HEK293T (cell line): ENCODE measurements at regions not wholly inside any gene's neighbourhood (a gene's known extent, or its start where the extent isn't known, plus 50 kb on each side); places are given as distances from the start of the nearest gene placed in this dataset.

ENCODE experiments used
- ARNT ChIP-seq: fragments of 450-650 bp; IDR thresholded peaks from 2 replicates; pipeline ENCODE4 v1.6.1; 2017; ENCODE audit warnings: mild to moderate bottlenecking
- BHLHE40 ChIP-seq: fragments of 450-650 bp; IDR thresholded peaks from 2 replicates; pipeline ENCODE4 v1.6.1; 2016; ENCODE audit warnings: mild to moderate bottlenecking, moderate library complexity, borderline replicate concordance
- ELF4 ChIP-seq: fragments of 450-650 bp; IDR thresholded peaks from 2 replicates; pipeline ENCODE4 v1.6.1; 2017; ENCODE audit warnings: antibody characterized with exemption
- FOXA1 ChIP-seq: fragments of 450-650 bp; IDR thresholded peaks from 2 replicates; pipeline ENCODE4 v1.6.1; 2016; ENCODE audit warnings: mild to moderate bottlenecking
- FOXK2 ChIP-seq: fragments of 450-650 bp; IDR thresholded peaks from 2 replicates; pipeline ENCODE4 v1.6.1; 2016; ENCODE audit warnings: mild to moderate bottlenecking
- FOXM1 ChIP-seq: fragments of 450-650 bp; IDR thresholded peaks from 2 replicates; pipeline ENCODE4 v1.6.1; 2017; ENCODE audit warnings: mild to moderate bottlenecking, borderline replicate concordance
- LEF1 ChIP-seq: fragments of 450-650 bp; IDR thresholded peaks from 2 replicates; pipeline ENCODE4 v1.6.1; 2017; ENCODE audit warnings: mild to moderate bottlenecking, borderline replicate concordance
- NFRKB ChIP-seq: fragments of 450-650 bp; IDR thresholded peaks from 2 replicates; pipeline ENCODE4 v1.6.1; 2016; ENCODE audit warnings: mild to moderate bottlenecking, moderate library complexity
- SP1 ChIP-seq: fragments of 450-650 bp; IDR thresholded peaks from 2 replicates; pipeline ENCODE4 v1.6.1; 2017
- SUZ12 ChIP-seq: fragments of 450-650 bp; IDR thresholded peaks from 2 replicates; pipeline ENCODE4 v1.6.1; 2016; ENCODE audit warnings: mild to moderate bottlenecking
- TARDBP ChIP-seq: fragments of 450-650 bp; IDR thresholded peaks from 2 replicates; pipeline ENCODE4 v1.6.1; 2016
- TF ChIP-seq, protein P1 (sequence below): fragments of 450-650 bp; IDR thresholded peaks from 2 replicates; pipeline ENCODE4 v1.6.1; 2016

- no peak for TF ChIP-seq BHLHE40
- TF ChIP-seq ELF4, result no peak
- no peak for TF ChIP-seq SUZ12
- TF ChIP-seq FOXK2, result no peak
- TF ChIP-seq SP1, result no peak
- no peak for TF ChIP-seq FOXA1
- no peak for TF ChIP-seq FOXM1
- no peak for TF ChIP-seq NFRKB
- TF ChIP-seq, protein P1, sequence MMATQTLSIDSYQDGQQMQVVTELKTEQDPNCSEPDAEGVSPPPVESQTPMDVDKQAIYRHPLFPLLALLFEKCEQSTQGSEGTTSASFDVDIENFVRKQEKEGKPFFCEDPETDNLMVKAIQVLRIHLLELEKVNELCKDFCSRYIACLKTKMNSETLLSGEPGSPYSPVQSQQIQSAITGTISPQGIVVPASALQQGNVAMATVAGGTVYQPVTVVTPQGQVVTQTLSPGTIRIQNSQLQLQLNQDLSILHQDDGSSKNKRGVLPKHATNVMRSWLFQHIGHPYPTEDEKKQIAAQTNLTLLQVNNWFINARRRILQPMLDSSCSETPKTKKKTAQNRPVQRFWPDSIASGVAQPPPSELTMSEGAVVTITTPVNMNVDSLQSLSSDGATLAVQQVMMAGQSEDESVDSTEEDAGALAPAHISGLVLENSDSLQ, result no peak
- TF ChIP-seq ARNT, result no peak
- no peak for TF ChIP-seq LEF1
- TF ChIP-seq TARDBP, result no peak
These were observed 179.0 kb upstream of the LARGE1 start for GRCh38 chr22:34099278-34099677.
